ENCODE measurements at regions not wholly inside any gene's neighbourhood (a gene's known extent, or its start where the extent isn't known, plus 50 kb on each side); places are given as distances from the start of the nearest gene placed in this dataset.

DNA sequence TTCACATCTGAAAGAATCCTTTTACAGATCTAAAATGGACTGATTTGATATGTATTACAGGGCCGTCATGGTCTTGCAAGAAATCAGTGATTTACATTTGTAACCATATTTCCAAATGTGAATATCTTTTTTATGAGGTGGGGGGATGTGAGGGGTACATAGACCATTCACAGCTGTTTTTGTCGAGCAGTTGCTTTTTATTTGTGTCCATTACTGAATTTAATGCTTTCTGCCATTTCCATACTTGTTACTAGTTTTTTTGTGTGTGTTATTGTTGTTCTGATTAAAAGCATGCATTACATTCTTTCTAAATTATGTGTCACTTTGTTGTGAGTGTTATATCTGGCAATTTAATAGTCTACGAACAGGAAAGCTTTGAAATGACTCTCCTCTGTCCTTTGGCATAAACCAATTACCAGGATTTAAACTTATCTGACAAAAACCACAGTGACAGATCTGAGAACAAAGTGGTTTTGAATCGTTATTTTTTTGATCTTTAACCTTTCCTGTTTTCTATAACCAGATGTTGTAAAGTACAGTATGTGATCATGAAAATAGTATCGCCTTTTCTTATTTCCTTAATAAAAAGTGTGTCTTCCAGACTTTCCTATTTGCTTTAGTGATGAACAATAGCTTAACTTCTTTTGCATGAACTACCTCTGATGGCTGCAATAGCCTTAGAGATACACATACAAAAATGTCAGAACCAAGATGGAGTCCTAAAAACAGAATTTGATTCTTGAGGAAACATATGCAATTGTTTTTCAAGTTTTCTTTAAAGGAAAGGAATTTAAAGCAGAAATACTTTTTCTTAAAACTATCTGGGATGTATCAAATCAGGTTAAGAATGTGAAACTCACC is 354.2 kb upstream of the ACVR2A start:
- no peak overlapping the region for H3K4me3 ChIP-seq (ENCODE audit: low read depth, low read length)
- H3K36me3 ChIP-seq (ENCODE audit: control insufficient read depth, insufficient read depth, low read length) = no peaks in the 10 kb centered on the region
- no peak for DNase-seq (ENCODE audit: low read depth)
- TF ChIP-seq, protein P1, sequence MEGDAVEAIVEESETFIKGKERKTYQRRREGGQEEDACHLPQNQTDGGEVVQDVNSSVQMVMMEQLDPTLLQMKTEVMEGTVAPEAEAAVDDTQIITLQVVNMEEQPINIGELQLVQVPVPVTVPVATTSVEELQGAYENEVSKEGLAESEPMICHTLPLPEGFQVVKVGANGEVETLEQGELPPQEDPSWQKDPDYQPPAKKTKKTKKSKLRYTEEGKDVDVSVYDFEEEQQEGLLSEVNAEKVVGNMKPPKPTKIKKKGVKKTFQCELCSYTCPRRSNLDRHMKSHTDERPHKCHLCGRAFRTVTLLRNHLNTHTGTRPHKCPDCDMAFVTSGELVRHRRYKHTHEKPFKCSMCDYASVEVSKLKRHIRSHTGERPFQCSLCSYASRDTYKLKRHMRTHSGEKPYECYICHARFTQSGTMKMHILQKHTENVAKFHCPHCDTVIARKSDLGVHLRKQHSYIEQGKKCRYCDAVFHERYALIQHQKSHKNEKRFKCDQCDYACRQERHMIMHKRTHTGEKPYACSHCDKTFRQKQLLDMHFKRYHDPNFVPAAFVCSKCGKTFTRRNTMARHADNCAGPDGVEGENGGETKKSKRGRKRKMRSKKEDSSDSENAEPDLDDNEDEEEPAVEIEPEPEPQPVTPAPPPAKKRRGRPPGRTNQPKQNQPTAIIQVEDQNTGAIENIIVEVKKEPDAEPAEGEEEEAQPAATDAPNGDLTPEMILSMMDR (IDR thresholded peaks at IDR 0.05; ENCODE audit: insufficient read depth, low read length, severe bottlenecking) = no peak
- peaks cover 2% of the 10 kb centered on the region for H3K27me3 ChIP-seq (ENCODE audit: control insufficient read depth, insufficient read depth, low read length)
- FAIRE-seq = no peak

DNA sequence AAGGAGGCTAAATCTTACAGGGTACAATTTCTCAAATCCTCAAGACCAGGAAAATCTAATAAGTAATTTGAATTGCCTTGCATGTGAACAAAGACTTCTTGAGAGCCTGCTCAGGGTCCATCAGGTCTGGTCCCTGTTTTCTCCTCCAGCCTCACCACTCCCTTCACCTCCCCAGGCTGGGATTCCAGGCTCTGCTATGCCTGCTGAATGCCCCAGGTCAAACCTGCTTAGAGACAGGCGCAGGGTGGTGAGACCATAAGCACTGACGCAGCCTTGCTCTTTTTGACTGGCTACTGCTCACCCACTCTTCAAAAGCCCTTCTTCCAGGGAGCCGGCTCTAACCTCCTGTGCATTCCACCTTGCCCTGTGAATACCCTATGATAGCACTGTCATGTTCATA is 356.4 kb upstream of the ACVR2A start:
- TF ChIP-seq, protein P1 (IDR thresholded peaks at IDR 0.05; ENCODE audit: insufficient read depth, low read length, severe bottlenecking) = no peak
- no peaks in the 10 kb centered on the region for H3K36me3 ChIP-seq (ENCODE audit: control insufficient read depth, insufficient read depth, low read length)

DNA sequence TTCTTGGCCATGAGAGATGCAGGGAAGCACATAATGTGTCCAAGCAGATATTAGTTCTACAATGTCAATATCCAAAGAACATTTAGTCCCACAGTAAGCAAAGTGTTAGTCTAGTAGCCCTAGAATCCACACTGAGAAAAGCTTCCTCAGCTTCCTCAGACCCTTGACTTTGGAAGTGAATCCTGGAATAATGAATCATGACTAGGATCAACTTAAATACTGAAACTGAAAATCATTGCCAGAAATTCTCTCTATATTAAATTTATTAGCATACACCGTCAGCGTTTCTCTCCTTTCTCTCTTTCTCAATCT is 356.9 kb upstream of the ACVR2A start:
- Histone ChIP-seq H3K4me3 (ENCODE audit: low read depth, low read length) (no peak overlapping the region), H3K27me3 (ENCODE audit: control insufficient read depth, insufficient read depth, low read length) (no peaks in the 10 kb centered on the region), H3K36me3 (ENCODE audit: control insufficient read depth, insufficient read depth, low read length) (no peaks in the 10 kb centered on the region)
- no peak for FAIRE-seq
- TF ChIP-seq, protein P1 (IDR thresholded peaks at IDR 0.05; ENCODE audit: insufficient read depth, low read length, severe bottlenecking) = no peak
- DNase-seq (ENCODE audit: low read depth) = no peak

More for the DNA sequence above, 356.4 kb upstream of the ACVR2A start:
- no peak for FAIRE-seq
- DNase-seq (ENCODE audit: low read depth) = no peak
- no peaks in the 10 kb centered on the region for H3K27me3 ChIP-seq (ENCODE audit: control insufficient read depth, insufficient read depth, low read length)
- no peak overlapping the region for H3K4me3 ChIP-seq (ENCODE audit: low read depth, low read length)

DNA sequence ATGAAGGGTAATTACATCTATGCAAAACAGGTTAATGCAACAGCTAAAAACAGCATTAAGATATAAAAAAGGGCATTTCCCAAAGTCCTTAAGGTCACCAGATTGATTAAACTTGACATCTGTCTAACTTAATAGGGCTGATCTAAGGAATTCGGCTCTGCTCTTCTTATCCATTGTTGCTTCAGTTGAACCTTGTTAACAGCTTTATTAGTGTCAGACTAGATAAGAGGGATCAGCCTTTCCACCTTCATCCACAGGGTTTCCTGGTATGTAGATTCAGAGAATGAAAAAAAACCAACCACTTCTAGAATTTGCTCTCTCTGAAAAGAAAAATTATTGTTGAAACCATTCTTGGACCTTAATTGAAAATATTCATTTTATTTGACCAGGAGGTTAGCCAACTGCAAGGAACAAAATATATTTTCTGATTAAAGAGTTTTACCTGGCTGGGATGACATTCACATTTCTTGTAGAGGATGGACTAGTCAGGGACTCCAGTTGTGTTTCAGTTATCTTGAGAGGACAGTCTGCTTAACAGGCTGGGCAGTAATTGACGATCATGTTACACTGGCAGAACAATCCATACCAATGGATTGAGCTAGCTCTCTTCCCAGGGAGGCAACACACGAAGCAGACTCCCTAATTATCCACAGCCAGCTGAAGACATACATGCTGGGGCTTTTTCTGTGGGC is 357.4 kb upstream of the ACVR2A start:
- Histone ChIP-seq H3K4me3 (ENCODE audit: low read depth, low read length) (no peak overlapping the region), H3K36me3 (ENCODE audit: control insufficient read depth, insufficient read depth, low read length) (no peaks in the 10 kb centered on the region), H3K27me3 (ENCODE audit: control insufficient read depth, insufficient read depth, low read length) (no peaks in the 10 kb centered on the region)
- DNase-seq (ENCODE audit: low read depth) (no peak), FAIRE-seq (no peak)
- TF ChIP-seq, protein P1 (IDR thresholded peaks at IDR 0.05; ENCODE audit: insufficient read depth, low read length, severe bottlenecking) = no peak

DNA sequence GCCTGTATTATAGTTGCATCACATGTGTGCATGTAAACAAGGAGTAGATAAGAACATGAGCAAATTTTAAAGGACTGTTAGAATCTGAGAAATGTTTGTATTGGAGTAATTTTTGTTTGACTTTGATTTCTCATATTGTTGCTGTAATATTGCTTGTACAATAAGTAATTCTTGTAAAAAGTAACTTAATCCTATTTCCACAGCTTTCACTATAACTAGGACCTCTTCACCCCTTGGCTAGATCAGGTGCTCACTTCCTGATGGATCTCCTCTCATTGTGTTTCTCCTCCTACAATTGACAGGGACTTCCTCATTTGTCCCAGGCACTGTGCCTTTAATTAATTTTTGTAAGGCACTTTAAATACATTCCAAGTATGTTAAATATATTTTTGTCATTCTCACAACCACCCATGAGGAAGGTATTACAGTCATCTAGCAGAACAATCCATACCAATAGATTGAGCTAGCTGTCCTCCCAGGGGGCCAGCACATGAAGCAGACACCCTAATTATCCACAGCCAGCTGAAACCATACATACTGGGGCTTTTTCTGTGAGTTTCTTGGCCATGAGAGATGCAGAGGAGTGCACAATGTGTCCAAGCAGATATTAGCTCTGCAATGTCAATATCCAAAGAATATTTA is 359.5 kb upstream of the ACVR2A start:
- DNase-seq (ENCODE audit: low read depth) (no peak), FAIRE-seq (no peak)
- TF ChIP-seq, protein P1 (IDR thresholded peaks at IDR 0.05; ENCODE audit: insufficient read depth, low read length, severe bottlenecking) = no peak
- Histone ChIP-seq H3K36me3 (ENCODE audit: control insufficient read depth, insufficient read depth, low read length) (no peaks in the 10 kb centered on the region), H3K4me3 (ENCODE audit: low read depth, low read length) (no peak overlapping the region), H3K27me3 (ENCODE audit: control insufficient read depth, insufficient read depth, low read length) (no peaks in the 10 kb centered on the region)

Data from bronchial epithelial cell (primary cell).